H1 (cell line): ENCODE measurements at regions not wholly inside any gene's neighbourhood (a gene's known extent, or its start where the extent isn't known, plus 50 kb on each side); places are given as distances from the start of the nearest gene placed in this dataset.

Source experiments
- CTCF ChIA-PET: fragments of 300-600 bp; sonication (Branson Sonifier 250); formaldehyde crosslinking; loops from one replicate; lab custom pipeline; 2021; ENCODE audit not compliant: partially characterized antibody; lab: Charles Lee
- POLR2A ChIA-PET: fragments of 300-600 bp; sonication (Branson Sonifier 250); formaldehyde crosslinking; loops from one replicate; lab custom pipeline; 2021; ENCODE audit warnings: inconsistent platforms; ENCODE audit not compliant: partially characterized antibody; lab: Charles Lee
- DNase-seq, 2 experiments: peaks; one replicate each; pipeline versions ENCODE4 v3.0.0 to v3.0.0-alpha.2; 2010 to 2022; ENCODE audit warnings: low spot score in 2 of 2, low read depth in 1 of 2, mixed read lengths in 1 of 2
- FAIRE-seq: peaks from 2 replicates; lab custom pipeline; 2011; peaks lifted over from hg19 to GRCh38; lab: Jason Lieb, UNC
- H2AFZ ChIP-seq: 2 replicates; pipeline ENCODE4 v1.8.1; 2012; ENCODE audit warnings: low read length, inconsistent platforms
- H2AK5ac ChIP-seq: 2 replicates; pipeline ENCODE4 v1.6.1; 2013; ENCODE audit warnings: low read depth, low read length
- H2BK120ac ChIP-seq: replicated peaks from 2 replicates; pipeline ENCODE3; 2013; ENCODE audit warnings: low read depth, low read length, inconsistent platforms
- H2BK12ac ChIP-seq: 2 replicates; pipeline ENCODE4 v1.6.1; 2013; ENCODE audit warnings: low read depth, low read length
- H2BK15ac ChIP-seq: 2 replicates; pipeline ENCODE4 v1.6.1; 2013; ENCODE audit warnings: low read length
- H2BK20ac ChIP-seq: 2 replicates; pipeline ENCODE4 v1.6.1; 2013; ENCODE audit warnings: low read length
- H2BK5ac ChIP-seq: 2 replicates; pipeline ENCODE4 v1.6.1; 2013; ENCODE audit warnings: low read depth, low read length
- H3K14ac ChIP-seq: 2 replicates; pipeline ENCODE4 v1.6.1; 2013; ENCODE audit warnings: inconsistent platforms; ENCODE audit not compliant: insufficient read length
- H3K18ac ChIP-seq: 2 replicates; pipeline ENCODE4 v1.6.1; 2013; ENCODE audit warnings: low read length; ENCODE audit errors: extremely low read depth
- H3K23ac ChIP-seq: 2 replicates; pipeline ENCODE4 v1.6.1; 2013; ENCODE audit warnings: inconsistent platforms; ENCODE audit not compliant: insufficient read length
- H3K23me2 ChIP-seq: 2 replicates; pipeline ENCODE4 v1.6.1; 2013; ENCODE audit warnings: low read depth, low read length
- H3K27ac ChIP-seq: 2 replicates; pipeline ENCODE4 v1.6.1; 2011; ENCODE audit warnings: low read depth, low read length, inconsistent platforms
- H3K27me3 ChIP-seq, 4 experiments: replicated peaks in 1 of 4; 1 replicate in 1 of 4; 2 replicates in 3 of 4; pipeline versions ENCODE4 v1.6.1 to v1.8.1; 2011 to 2013; ENCODE audit warnings: low read length in 3 of 4, mild to moderate bottlenecking in 3 of 4, inconsistent platforms in 2 of 4, mixed read lengths in 2 of 4, moderate library complexity in 1 of 4; ENCODE audit not compliant: control insufficient read depth in 3 of 4, insufficient read depth in 3 of 4; ENCODE audit errors: extremely low read depth in 1 of 4
- H3K36me3 ChIP-seq, 4 experiments: 2 replicates each; pipeline versions ENCODE4 v1.6.1 to v1.8.1; 2011 to 2013; ENCODE audit warnings: mild to moderate bottlenecking in 4 of 4, low read length in 3 of 4, moderate library complexity in 2 of 4, control low read depth in 1 of 4, inconsistent platforms in 1 of 4; ENCODE audit not compliant: insufficient read depth in 4 of 4, control insufficient read depth in 2 of 4
- H3K4ac ChIP-seq: replicated peaks from 2 replicates; pipeline ENCODE3; 2013; ENCODE audit warnings: low read length, low read depth, mixed read lengths, inconsistent platforms; ENCODE audit not compliant: insufficient read length
- H3K4me1 ChIP-seq, 4 experiments: replicated peaks in 1 of 4; 1 replicate in 1 of 4; 2 replicates in 3 of 4; pipeline versions ENCODE4 v1.6.1 to v1.8.1; 2011 to 2013; ENCODE audit warnings: low read length in 3 of 4, inconsistent platforms in 2 of 4, mixed read lengths in 1 of 4; ENCODE audit not compliant: insufficient read depth in 4 of 4, control insufficient read depth in 3 of 4
- H3K4me2 ChIP-seq, 2 experiments: 2 replicates each; pipeline versions ENCODE4 v1.6.1 to v1.8.1; 2011 to 2013; ENCODE audit warnings: low read depth in 2 of 2, low read length in 2 of 2, control low read depth in 1 of 2, inconsistent platforms in 1 of 2, mild to moderate bottlenecking in 1 of 2; ENCODE audit not compliant: insufficient read depth in 1 of 2
- H3K4me3 ChIP-seq, 4 experiments: fragments of 200-600, 300-600 bp in 1 of 4; sonication (generic), shearing (Covaris generic), sonication (Bioruptor Twin) in 1 of 4; 2 replicates each; pipeline versions ENCODE4 v1.5.1 to v1.8.1; 2011 to 2016; ENCODE audit warnings: low read length in 4 of 4, low read depth in 3 of 4, control low read depth in 2 of 4, inconsistent platforms in 2 of 4, mild to moderate bottlenecking in 2 of 4, mixed read lengths in 1 of 4, moderate library complexity in 1 of 4; ENCODE audit not compliant: insufficient read depth in 2 of 4; ENCODE audit errors: extremely low read depth in 1 of 4
- H3K56ac ChIP-seq: replicated peaks from 2 replicates; pipeline ENCODE3; 2013; ENCODE audit warnings: low read depth, mild to moderate bottlenecking, mixed read lengths, low read length, inconsistent platforms; ENCODE audit not compliant: insufficient read length
- H3K79me1 ChIP-seq: 2 replicates; pipeline ENCODE4 v1.6.1; 2013; ENCODE audit warnings: low read depth, low read length, control low read depth
- H3K79me2 ChIP-seq, 2 experiments: 2 replicates each; pipeline versions ENCODE4 v1.6.1 to v1.8.1; 2012 to 2013; ENCODE audit warnings: low read length in 2 of 2, mild to moderate bottlenecking in 2 of 2, inconsistent platforms in 1 of 2; ENCODE audit not compliant: insufficient read depth in 2 of 2, control insufficient read depth in 1 of 2
- H3K9ac ChIP-seq, 4 experiments: replicated peaks in 1 of 4; 1 replicate in 1 of 4; 2 replicates in 3 of 4; pipeline versions ENCODE4 v1.6.1 to v1.8.1; 2011 to 2013; ENCODE audit warnings: low read depth in 3 of 4, low read length in 3 of 4, control low read depth in 2 of 4, mild to moderate bottlenecking in 2 of 4, moderate library complexity in 2 of 4, inconsistent platforms in 1 of 4; ENCODE audit errors: extremely low read depth in 1 of 4
- H3K9me3 ChIP-seq, 2 experiments: 2 replicates each; pipeline versions ENCODE4 v1.6.1 to v1.8.1; 2012 to 2013; ENCODE audit warnings: mild to moderate bottlenecking in 2 of 2, moderate library complexity in 2 of 2, control low read depth in 1 of 2, inconsistent platforms in 1 of 2, low read depth in 1 of 2, low read length in 1 of 2, mixed read lengths in 1 of 2; ENCODE audit not compliant: insufficient read depth in 2 of 2
- H4K20me1 ChIP-seq, 2 experiments: replicated peaks in 1 of 2; 2 replicates each; pipeline versions ENCODE3 to v1.8.1; 2011 to 2013; ENCODE audit warnings: inconsistent platforms in 2 of 2, low read length in 2 of 2, mild to moderate bottlenecking in 1 of 2; ENCODE audit not compliant: insufficient read depth in 2 of 2, control insufficient read depth in 1 of 2
- H4K5ac ChIP-seq: 2 replicates; pipeline ENCODE4 v1.6.1; 2013; ENCODE audit warnings: low read length, low read depth, mixed read lengths, inconsistent platforms; ENCODE audit not compliant: insufficient read length
- H4K8ac ChIP-seq: 2 replicates; pipeline ENCODE4 v1.8.0; 2013; ENCODE audit warnings: mild to moderate bottlenecking, moderate library complexity, low read length, inconsistent platforms; ENCODE audit not compliant: insufficient read depth; ENCODE audit errors: extremely low read depth
- H4K91ac ChIP-seq: replicated peaks from 2 replicates; pipeline ENCODE3; 2013; ENCODE audit warnings: low read length, mixed read lengths, inconsistent platforms; ENCODE audit not compliant: insufficient read length
- CBX8 ChIP-seq: fragments of 300-800, 300-1000 bp; sonication (generic); IDR thresholded peaks from 2 replicates; pipeline ENCODE4 v1.7.1; 2016; ENCODE audit warnings: low read depth, low read length, borderline replicate concordance
- EP300 ChIP-seq, 2 experiments: IDR thresholded peaks; 1 replicate in 1 of 2; 2 replicates in 1 of 2; pipeline ENCODE4 v1.6.1; 2011 to 2012; ENCODE audit warnings: low read depth in 2 of 2, low read length in 2 of 2, mild to moderate bottlenecking in 2 of 2, borderline replicate concordance in 1 of 2, inconsistent platforms in 1 of 2, moderate library complexity in 1 of 2
- GTF2F1 ChIP-seq: IDR thresholded peaks from 2 replicates; pipeline ENCODE4 v1.6.1; 2012; ENCODE audit warnings: low read depth, low read length, improper control_type of control experiment, borderline replicate concordance
- HDAC6 ChIP-seq: IDR thresholded peaks from one replicate; pipeline ENCODE4 v1.7.1; 2012; ENCODE audit warnings: low read depth, mild to moderate bottlenecking, inconsistent platforms, low read length, moderate library complexity
- JUND ChIP-seq: IDR thresholded peaks from 2 replicates; pipeline ENCODE4 v1.6.1; 2011; ENCODE audit warnings: mild to moderate bottlenecking, improper control_type of control experiment, low read length
- MAFK ChIP-seq: IDR thresholded peaks from 2 replicates; pipeline ENCODE4 v1.6.1; 2012; ENCODE audit warnings: low read depth, mild to moderate bottlenecking, improper control_type of control experiment, low read length
- NANOG ChIP-seq: IDR thresholded peaks from 2 replicates; pipeline ENCODE4 v1.6.1; 2011; ENCODE audit warnings: low read length, low read depth, mild to moderate bottlenecking, inconsistent platforms; ENCODE audit not compliant: insufficient read depth, poor library complexity, severe bottlenecking
- NRF1 ChIP-seq: IDR thresholded peaks from 2 replicates; pipeline ENCODE4 v1.6.1; 2011; ENCODE audit warnings: mild to moderate bottlenecking, low read depth, low read length, improper control_type of control experiment
- RFX5 ChIP-seq: IDR thresholded peaks from 2 replicates; pipeline ENCODE4 v1.6.1; 2011; ENCODE audit warnings: low read depth, low read length, improper control_type of control experiment, borderline replicate concordance
- SP4 ChIP-seq: IDR thresholded peaks from 2 replicates; pipeline ENCODE4 v1.6.1; 2012; ENCODE audit warnings: low read length, inconsistent platforms
- TBP ChIP-seq: IDR thresholded peaks from 2 replicates; pipeline ENCODE4 v1.6.1; 2011; ENCODE audit warnings: low read depth, low read length, improper control_type of control experiment
- TCF12 ChIP-seq: IDR thresholded peaks from 2 replicates; pipeline ENCODE4 v1.6.1; 2011; ENCODE audit warnings: low read depth, mild to moderate bottlenecking, low read length
- USF2 ChIP-seq: IDR thresholded peaks from 2 replicates; pipeline ENCODE4 v1.6.1; 2011; ENCODE audit warnings: low read length, improper control_type of control experiment
- WGBS, 2 experiments: shearing (Covaris generic) in 1 of 2; methylation state at CpG; one replicate each; pipeline versions ENCODE4 v1.1.6 to v1.1.7; 2013 to 2015; ENCODE audit warnings: low lambda C conversion rate in 2 of 2, mixed read lengths in 2 of 2, inconsistent platforms in 1 of 2, low coverage in 1 of 2, missing lambda C conversion rate in 1 of 2; ENCODE audit not compliant: insufficient replicate concordance in 2 of 2, insufficient coverage in 1 of 2, insufficient read length in 1 of 2; ENCODE audit errors: extremely low coverage in 1 of 2, missing lambda C conversion rate in 1 of 2; 5-methylcytosine and 5-hydroxymethylcytosine counted together
- TF ChIP-seq, protein P1 (sequence below): IDR thresholded peaks from 2 replicates; pipeline ENCODE4 v1.6.1; 2012; ENCODE audit warnings: inconsistent platforms

GRCh38 chr7:132708470-132708869, 132.2 kb upstream of the PLXNA4 start:
- FAIRE-seq: no peak

More at GRCh38 chr7:132708470-132708869, 132.2 kb upstream of the PLXNA4 start:
- no peak for TF ChIP-seq TBP
- TF ChIP-seq RFX5: no peak
- TF ChIP-seq NRF1: no peak
- TF ChIP-seq USF2: no peak
- TF ChIP-seq NANOG: no peak
- no peak for TF ChIP-seq JUND
- TF ChIP-seq CBX8: no peak
- TF ChIP-seq TCF12: no peak
- TF ChIP-seq SP4: no peak
- no peak for TF ChIP-seq MAFK
- no peak for TF ChIP-seq EP300 (IDR thresholded peaks at IDR 0.05; ENCODE audit: borderline replicate concordance in 1 of 2, low read depth in 2 of 2, low read length in 2 of 2)
- TF ChIP-seq HDAC6: no peak
- TF ChIP-seq GTF2F1: no peak
- TF ChIP-seq, protein P1, sequence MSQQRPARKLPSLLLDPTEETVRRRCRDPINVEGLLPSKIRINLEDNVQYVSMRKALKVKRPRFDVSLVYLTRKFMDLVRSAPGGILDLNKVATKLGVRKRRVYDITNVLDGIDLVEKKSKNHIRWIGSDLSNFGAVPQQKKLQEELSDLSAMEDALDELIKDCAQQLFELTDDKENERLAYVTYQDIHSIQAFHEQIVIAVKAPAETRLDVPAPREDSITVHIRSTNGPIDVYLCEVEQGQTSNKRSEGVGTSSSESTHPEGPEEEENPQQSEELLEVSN: no peak
- H3K9me3 ChIP-seq: no peaks in the 10 kb centered on the region
- H3K36me3 ChIP-seq: no peaks in the 10 kb centered on the region
- no peak overlapping the region for H3K14ac ChIP-seq
- H3K4me1 ChIP-seq: no peaks in the 10 kb centered on the region
- H3K27ac ChIP-seq: no peak overlapping the region
- no peaks in the 10 kb centered on the region for H4K20me1 ChIP-seq
- no peak overlapping the region for H2AFZ ChIP-seq
- no peaks in the 10 kb centered on the region for H3K23me2 ChIP-seq
- H4K91ac ChIP-seq: no peak overlapping the region
- H3K18ac ChIP-seq: no peak overlapping the region
- no peaks in the 10 kb centered on the region for H3K79me2 ChIP-seq
- no peak overlapping the region for H2BK120ac ChIP-seq
- no peaks in the 10 kb centered on the region for H3K27me3 ChIP-seq
- ChIA-PET CTCF (interaction anchor here (3.3 kb wide), 1 partner anchor 13 kb away, joined by 43 read pairs; no protein-coding TSS in a partner anchor), POLR2A (no interaction called here)
- H3K79me1 ChIP-seq: no peaks in the 10 kb centered on the region
- no peak overlapping the region for H4K8ac ChIP-seq
- no peak overlapping the region for H3K4me3 ChIP-seq
- H4K5ac ChIP-seq: no peak overlapping the region
- no peak overlapping the region for H2AK5ac ChIP-seq
- H2BK20ac ChIP-seq: no peak overlapping the region
- no peak overlapping the region for H3K4me2 ChIP-seq
- no peak overlapping the region for H3K56ac ChIP-seq
- 90% methylated on average over 5 of the region's 5 CpGs; no CpG with 5 or more reads in 1 of the 2 experiments for WGBS, 2 experiments
- no peak overlapping the region for H2BK12ac ChIP-seq
- H3K23ac ChIP-seq: no peak overlapping the region
- no peak for DNase-seq
- H3K9ac ChIP-seq: no peak overlapping the region
- no peak overlapping the region for H2BK15ac ChIP-seq
- H2BK5ac ChIP-seq: no peak overlapping the region
- H3K4ac ChIP-seq: no peak overlapping the region
